Ovary (tissue), 3 donors: ENCODE measurements at regions not wholly inside any gene's neighbourhood (a gene's known extent, or its start where the extent isn't known, plus 50 kb on each side); places are given as distances from the start of the nearest gene placed in this dataset.
"Not testable (repeated sequence)": the region's sequence is repeated elsewhere in the genome, so short reads cannot be mapped to it uniquely, and the experiment has no call there.

Experiments used
- POLR2A ChIP-seq: fragments of 450-650 bp; IDR thresholded peaks from one replicate; pipeline ENCODE4 v1.6.1; 2017; ENCODE audit warnings: antibody characterized with exemption, mild to moderate bottlenecking, moderate library complexity
- TF ChIP-seq, protein P1 (sequence below), 3 donors: fragments of 450-650 bp in 2 of 3; fragments of 200-600 bp in 1 of 3; IDR thresholded peaks; one replicate each; pipeline versions ENCODE4 v1.5.1 to v1.8.0; 2016 to 2022; ENCODE audit warnings: antibody characterized with exemption in 3 of 3, mild to moderate bottlenecking in 1 of 3
- donor health status: DM: no; HTN: no; CAD: no.

DNA sequence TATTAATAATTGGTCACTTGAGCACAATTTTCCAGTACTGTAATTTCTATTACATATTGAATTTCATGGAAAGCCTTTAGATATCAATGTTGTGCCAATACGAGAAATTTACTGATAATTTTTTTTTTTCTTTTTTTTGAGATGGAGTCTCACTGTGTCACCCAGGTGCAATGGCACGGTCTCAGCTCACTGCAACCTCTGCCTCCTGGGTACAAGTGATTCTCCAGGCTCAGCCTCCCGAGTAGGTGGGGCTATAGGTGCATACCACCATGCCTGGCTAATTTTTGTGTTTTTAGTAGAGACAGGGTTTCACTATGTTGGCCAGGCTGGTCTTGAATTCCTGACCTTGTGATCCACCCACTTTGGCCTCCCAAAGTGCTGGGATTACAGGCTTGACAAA lies 435.4 kb downstream of the FUT8 start:
- TF ChIP-seq, protein P1, sequence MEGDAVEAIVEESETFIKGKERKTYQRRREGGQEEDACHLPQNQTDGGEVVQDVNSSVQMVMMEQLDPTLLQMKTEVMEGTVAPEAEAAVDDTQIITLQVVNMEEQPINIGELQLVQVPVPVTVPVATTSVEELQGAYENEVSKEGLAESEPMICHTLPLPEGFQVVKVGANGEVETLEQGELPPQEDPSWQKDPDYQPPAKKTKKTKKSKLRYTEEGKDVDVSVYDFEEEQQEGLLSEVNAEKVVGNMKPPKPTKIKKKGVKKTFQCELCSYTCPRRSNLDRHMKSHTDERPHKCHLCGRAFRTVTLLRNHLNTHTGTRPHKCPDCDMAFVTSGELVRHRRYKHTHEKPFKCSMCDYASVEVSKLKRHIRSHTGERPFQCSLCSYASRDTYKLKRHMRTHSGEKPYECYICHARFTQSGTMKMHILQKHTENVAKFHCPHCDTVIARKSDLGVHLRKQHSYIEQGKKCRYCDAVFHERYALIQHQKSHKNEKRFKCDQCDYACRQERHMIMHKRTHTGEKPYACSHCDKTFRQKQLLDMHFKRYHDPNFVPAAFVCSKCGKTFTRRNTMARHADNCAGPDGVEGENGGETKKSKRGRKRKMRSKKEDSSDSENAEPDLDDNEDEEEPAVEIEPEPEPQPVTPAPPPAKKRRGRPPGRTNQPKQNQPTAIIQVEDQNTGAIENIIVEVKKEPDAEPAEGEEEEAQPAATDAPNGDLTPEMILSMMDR (IDR thresholded peaks at IDR 0.05): not testable (repeated sequence)
- TF ChIP-seq POLR2A: not testable (repeated sequence)
